Kidney capillary endothelial cell (primary cell): ENCODE measurements at regions not wholly inside any gene's neighbourhood (a gene's known extent, or its start where the extent isn't known, plus 50 kb on each side); places are given as distances from the start of the nearest gene placed in this dataset.
"Not testable (repeated sequence)": the region's sequence is repeated elsewhere in the genome, so short reads cannot be mapped to it uniquely, and the experiment has no call there.

Experiments
- DNase-seq: peaks from one replicate; pipeline ENCODE4 v3.0.0-alpha.2; 2018; ENCODE audit warnings: low spot score

- no peak for DNase-seq
Measured at GRCh38 chr15:79492065-79492464, 59.9 kb downstream of the MINAR1 start.

GRCh38 chr15:79494384-79494909 is 62.3 kb downstream of the MINAR1 start:
- DNase-seq: no peak

- DNase-seq: no peak
Measured at GRCh38 chr15:79494963-79495755, 63.0 kb downstream of the MINAR1 start.

- DNase-seq: no peak
Measured at GRCh38 chr15:79495775-79496174, 63.6 kb downstream of the MINAR1 start.

GRCh38 chr15:79496838-79497237 is 64.7 kb downstream of the MINAR1 start:
- DNase-seq: no peak

GRCh38 chr15:79501086-79501485 is 69.0 kb downstream of the MINAR1 start:
- no peak for DNase-seq

- DNase-seq: no peak
Measured at GRCh38 chr15:79505956-79506355, 73.8 kb downstream of the MINAR1 start.

GRCh38 chr15:79512844-79513243 is 80.7 kb downstream of the MINAR1 start:
- DNase-seq: not testable (repeated sequence)

- DNase-seq: no peak
Measured at GRCh38 chr15:79513417-79513816, 81.3 kb downstream of the MINAR1 start.

GRCh38 chr15:79513940-79514339 is 81.8 kb downstream of the MINAR1 start:
- DNase-seq: no peak

GRCh38 chr15:79515300-79516027 is 83.3 kb downstream of the MINAR1 start:
- DNase-seq: no peak

GRCh38 chr15:79516155-79516554 is 84.0 kb downstream of the MINAR1 start:
- DNase-seq: no peak

GRCh38 chr15:79516646-79517045 is 84.5 kb downstream of the MINAR1 start:
- DNase-seq: no peak

- no peak for DNase-seq
Measured at GRCh38 chr15:79519628-79520027, 87.5 kb downstream of the MINAR1 start.

GRCh38 chr15:79520654-79521053 is 88.5 kb downstream of the MINAR1 start:
- no peak for DNase-seq

GRCh38 chr15:79522656-79523055 is 90.5 kb downstream of the MINAR1 start:
- no peak for DNase-seq

GRCh38 chr15:79523266-79523665 is 91.1 kb downstream of the MINAR1 start:
- DNase-seq: no peak

- DNase-seq: no peak
Measured at GRCh38 chr15:79524531-79524930, 92.4 kb downstream of the MINAR1 start.

GRCh38 chr15:79526376-79526775 is 94.2 kb downstream of the MINAR1 start:
- no peak for DNase-seq

- DNase-seq: no peak
Measured at GRCh38 chr15:79527821-79528220, 95.7 kb downstream of the MINAR1 start.

- DNase-seq: no peak
Measured at GRCh38 chr15:79529157-79529785, 97.1 kb downstream of the MINAR1 start.

GRCh38 chr15:79535536-79535935 is 103.4 kb downstream of the MINAR1 start:
- DNase-seq: no peak

GRCh38 chr15:79538527-79538926 is 106.4 kb downstream of the MINAR1 start:
- DNase-seq: no peak
